SH-SY5Y (cell line): ENCODE measurements at regions not wholly inside any gene's neighbourhood (a gene's known extent, or its start where the extent isn't known, plus 50 kb on each side); places are given as distances from the start of the nearest gene placed in this dataset.

ENCODE experiments used
- GATA2 ChIP-seq: IDR thresholded peaks from 2 replicates; pipeline ENCODE4 v1.6.1; 2011; ENCODE audit warnings: mild to moderate bottlenecking, low read depth, low read length
- GATA3 ChIP-seq: IDR thresholded peaks from 2 replicates; pipeline ENCODE4 v1.6.1; 2011; ENCODE audit warnings: low read depth, mild to moderate bottlenecking, low read length, moderate library complexity

DNA sequence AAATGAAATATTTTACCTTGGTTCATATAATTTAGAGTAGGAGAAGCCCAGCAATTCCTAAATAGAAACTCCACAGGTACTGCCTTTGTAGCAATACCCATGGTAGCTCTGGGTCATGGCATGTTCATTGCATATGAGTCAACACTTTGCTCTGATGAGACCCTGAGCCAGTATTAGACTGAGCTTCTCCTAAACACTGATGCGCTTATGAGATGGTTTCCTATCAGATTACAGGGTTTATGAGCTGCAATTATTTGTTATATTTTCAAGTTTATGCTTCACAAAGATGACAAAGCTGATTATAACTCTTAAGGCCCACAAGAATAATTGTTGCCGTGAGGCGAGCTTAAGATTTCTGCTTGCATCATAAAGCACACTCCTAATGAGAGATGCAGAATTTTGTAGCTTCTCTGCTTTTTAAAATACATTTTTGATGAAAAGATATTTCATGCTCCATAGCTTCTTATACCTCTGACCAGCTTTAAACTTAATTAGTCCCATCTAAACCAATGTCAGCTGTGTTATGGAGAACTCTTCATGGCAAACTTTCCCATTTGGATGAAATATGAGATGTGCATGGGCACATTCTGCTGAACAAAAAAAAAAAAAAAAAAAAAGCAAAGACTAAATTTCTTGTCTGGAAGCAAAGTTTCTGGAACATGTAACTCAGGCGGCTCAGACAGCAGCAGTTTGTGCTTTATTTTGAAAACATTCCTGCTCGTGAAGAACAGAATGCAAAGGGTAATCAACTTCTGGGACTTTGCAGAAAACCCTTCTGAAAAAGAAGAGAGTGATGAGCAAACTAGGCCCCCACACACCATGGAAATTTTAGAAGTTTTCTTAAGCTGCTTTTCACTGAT, 162.6 kb downstream of the KCNE4 start:
- no peak for TF ChIP-seq GATA2
- TF ChIP-seq GATA3 = no peak
